Panc1 (cell line): ENCODE measurements at regions not wholly inside any gene's neighbourhood (a gene's known extent, or its start where the extent isn't known, plus 50 kb on each side); places are given as distances from the start of the nearest gene placed in this dataset.

ENCODE experiments used
- ATAC-seq: fragments of 200-7000 bp; cut with Tn5 transposase; 2 replicates; pipeline ENCODE4 v1.9.1; 2020; ENCODE audit warnings: mild to moderate bottlenecking, moderate library complexity
- BruUV-seq: library from RNA; stranded (reverse); fragments of 400-500 nt; replicated peaks from 2 replicates; lab custom pipeline; 2021; lab: Mats Ljungman, UMichigan
- CTCF ChIA-PET: fragments of 300-600 bp; sonication (Branson Sonifier 250); formaldehyde crosslinking; loops from one replicate; lab custom pipeline; 2022; ENCODE audit warnings: antibody characterized with exemption; lab: Charles Lee
- POLR2A ChIA-PET: fragments of 300-600 bp; sonication (Branson Sonifier 250); formaldehyde crosslinking; loops from one replicate; lab custom pipeline; 2022; ENCODE audit warnings: antibody characterized with exemption; lab: Charles Lee
- DNase-seq: peaks from one replicate; pipeline ENCODE4 v3.0.0-alpha.2; 2010; ENCODE audit warnings: low read depth, low spot score
- H3K27ac ChIP-seq: 2 replicates; pipeline ENCODE4 v1.5.1; 2011; ENCODE audit warnings: mild to moderate bottlenecking, low read length, inconsistent platforms
- H3K27me3 ChIP-seq: fragments of 200-500 bp; sonication (Bioruptor generic); 2 replicates; pipeline ENCODE4 v1.6.0; 2014; ENCODE audit warnings: low read length, inconsistent platforms; ENCODE audit not compliant: control insufficient read depth, insufficient read depth
- H3K36me3 ChIP-seq: fragments of 200-500 bp; sonication (Bioruptor generic); 2 replicates; pipeline ENCODE4 v1.5.1; 2014; ENCODE audit warnings: inconsistent platforms, mild to moderate bottlenecking, low read length, moderate library complexity; ENCODE audit not compliant: control insufficient read depth, insufficient read depth
- H3K4me1 ChIP-seq: 2 replicates; pipeline ENCODE4 v1.5.1; 2011; ENCODE audit warnings: inconsistent platforms, mild to moderate bottlenecking, low read length, moderate library complexity; ENCODE audit not compliant: control insufficient read depth, insufficient read depth
- H3K4me3 ChIP-seq, 2 experiments: 2 replicates each; pipeline ENCODE4 v1.5.1; 2011 to 2012; ENCODE audit warnings: low read depth in 2 of 2, low read length in 2 of 2, mild to moderate bottlenecking in 2 of 2, inconsistent platforms in 1 of 2, moderate library complexity in 1 of 2
- H3K9me3 ChIP-seq: fragments of 200-500 bp; sonication (Bioruptor generic); 2 replicates; pipeline ENCODE4 v1.5.1; 2014; ENCODE audit warnings: low read depth, mild to moderate bottlenecking, inconsistent platforms, low read length, moderate library complexity; ENCODE audit not compliant: control insufficient read depth, insufficient read depth
- POLR2AphosphoS5 ChIP-seq: IDR thresholded peaks from 2 replicates; pipeline ENCODE4 v1.6.1; 2012; ENCODE audit warnings: mild to moderate bottlenecking, low read depth, low read length, moderate library complexity
- SIN3A ChIP-seq: IDR thresholded peaks from 2 replicates; pipeline ENCODE4 v1.6.1; 2012; ENCODE audit warnings: low read depth, mild to moderate bottlenecking, low read length, moderate library complexity, borderline replicate concordance; ENCODE audit not compliant: insufficient read depth
- TCF7L2 ChIP-seq: IDR thresholded peaks from 2 replicates; pipeline ENCODE4 v1.6.1; 2011; ENCODE audit warnings: mild to moderate bottlenecking, low read depth, low read length, inconsistent platforms
- in situ Hi-C: cut with HindIII; loops from 2 replicates; pipeline ENCODE4 v1.10.0; 2016; ENCODE audit warnings: low sequenced_read_pairs, low pct_unique_long_range_greater_than_20kb
- intact Hi-C: fragments of 100-400 bp; cut with micrococcal nuclease; formaldehyde crosslinking; loops from one replicate; pipeline ENCODE4 v1.10.0; 2022; ENCODE audit not compliant: unreplicated experiment
- TF ChIP-seq, protein P1 (sequence below), 2 experiments: IDR thresholded peaks; 2 replicates each; pipeline ENCODE4 v1.6.1; 2011 to 2012; ENCODE audit warnings: low read depth in 2 of 2, control low read depth in 1 of 2, low read length in 1 of 2, mild to moderate bottlenecking in 1 of 2, moderate library complexity in 1 of 2; ENCODE audit not compliant: insufficient read depth in 1 of 2
- TF ChIP-seq, protein P2 (sequence below): fragments of 450-650 bp; IDR thresholded peaks from 2 replicates; pipeline ENCODE4 v1.5.1; 2017; ENCODE audit warnings: mild to moderate bottlenecking

DNA sequence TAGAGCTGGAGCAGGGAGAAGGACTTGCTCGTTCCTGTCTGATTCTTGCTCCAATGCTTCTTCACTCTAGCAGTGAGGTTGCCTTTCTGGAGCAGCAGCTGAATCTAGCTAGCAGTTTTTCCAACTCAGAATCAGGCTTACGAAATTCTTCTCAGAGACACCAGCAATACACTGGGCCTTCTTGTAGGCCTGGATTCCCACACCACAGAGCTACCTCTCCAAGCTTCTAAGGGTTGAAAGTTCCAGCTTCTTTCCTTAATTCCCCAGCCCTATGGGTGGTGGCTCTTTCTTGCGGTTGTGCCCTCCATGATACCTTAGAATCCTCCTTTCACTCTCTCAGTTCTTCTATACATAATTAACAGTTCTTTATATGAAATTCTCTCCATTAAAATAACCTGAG is 586.6 kb downstream of the INHBA start:
- Histone ChIP-seq H3K4me3 (no peak overlapping the region), H3K36me3 (no peaks in the 10 kb centered on the region), H3K9me3 (no peaks in the 10 kb centered on the region), H3K4me1 (no peaks in the 10 kb centered on the region), H3K27me3 (no peaks in the 10 kb centered on the region), H3K27ac (no peak overlapping the region)
- in situ Hi-C loops (no loop called here), intact Hi-C loops (no loop called here)
- BruUV-seq = no TSS peak
- ChIA-PET CTCF (no interaction called here), POLR2A (no interaction called here)
- ATAC-seq (no peak), DNase-seq (no peak)
- TF ChIP-seq POLR2AphosphoS5 (no peak), TCF7L2 (no peak), SIN3A (no peak)
- TF ChIP-seq, protein P1, sequence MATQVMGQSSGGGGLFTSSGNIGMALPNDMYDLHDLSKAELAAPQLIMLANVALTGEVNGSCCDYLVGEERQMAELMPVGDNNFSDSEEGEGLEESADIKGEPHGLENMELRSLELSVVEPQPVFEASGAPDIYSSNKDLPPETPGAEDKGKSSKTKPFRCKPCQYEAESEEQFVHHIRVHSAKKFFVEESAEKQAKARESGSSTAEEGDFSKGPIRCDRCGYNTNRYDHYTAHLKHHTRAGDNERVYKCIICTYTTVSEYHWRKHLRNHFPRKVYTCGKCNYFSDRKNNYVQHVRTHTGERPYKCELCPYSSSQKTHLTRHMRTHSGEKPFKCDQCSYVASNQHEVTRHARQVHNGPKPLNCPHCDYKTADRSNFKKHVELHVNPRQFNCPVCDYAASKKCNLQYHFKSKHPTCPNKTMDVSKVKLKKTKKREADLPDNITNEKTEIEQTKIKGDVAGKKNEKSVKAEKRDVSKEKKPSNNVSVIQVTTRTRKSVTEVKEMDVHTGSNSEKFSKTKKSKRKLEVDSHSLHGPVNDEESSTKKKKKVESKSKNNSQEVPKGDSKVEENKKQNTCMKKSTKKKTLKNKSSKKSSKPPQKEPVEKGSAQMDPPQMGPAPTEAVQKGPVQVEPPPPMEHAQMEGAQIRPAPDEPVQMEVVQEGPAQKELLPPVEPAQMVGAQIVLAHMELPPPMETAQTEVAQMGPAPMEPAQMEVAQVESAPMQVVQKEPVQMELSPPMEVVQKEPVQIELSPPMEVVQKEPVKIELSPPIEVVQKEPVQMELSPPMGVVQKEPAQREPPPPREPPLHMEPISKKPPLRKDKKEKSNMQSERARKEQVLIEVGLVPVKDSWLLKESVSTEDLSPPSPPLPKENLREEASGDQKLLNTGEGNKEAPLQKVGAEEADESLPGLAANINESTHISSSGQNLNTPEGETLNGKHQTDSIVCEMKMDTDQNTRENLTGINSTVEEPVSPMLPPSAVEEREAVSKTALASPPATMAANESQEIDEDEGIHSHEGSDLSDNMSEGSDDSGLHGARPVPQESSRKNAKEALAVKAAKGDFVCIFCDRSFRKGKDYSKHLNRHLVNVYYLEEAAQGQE (IDR thresholded peaks at IDR 0.05; ENCODE audit: insufficient read depth in 1 of 2, low read depth in 2 of 2, low read length in 1 of 2) = no peak
- TF ChIP-seq, protein P2, sequence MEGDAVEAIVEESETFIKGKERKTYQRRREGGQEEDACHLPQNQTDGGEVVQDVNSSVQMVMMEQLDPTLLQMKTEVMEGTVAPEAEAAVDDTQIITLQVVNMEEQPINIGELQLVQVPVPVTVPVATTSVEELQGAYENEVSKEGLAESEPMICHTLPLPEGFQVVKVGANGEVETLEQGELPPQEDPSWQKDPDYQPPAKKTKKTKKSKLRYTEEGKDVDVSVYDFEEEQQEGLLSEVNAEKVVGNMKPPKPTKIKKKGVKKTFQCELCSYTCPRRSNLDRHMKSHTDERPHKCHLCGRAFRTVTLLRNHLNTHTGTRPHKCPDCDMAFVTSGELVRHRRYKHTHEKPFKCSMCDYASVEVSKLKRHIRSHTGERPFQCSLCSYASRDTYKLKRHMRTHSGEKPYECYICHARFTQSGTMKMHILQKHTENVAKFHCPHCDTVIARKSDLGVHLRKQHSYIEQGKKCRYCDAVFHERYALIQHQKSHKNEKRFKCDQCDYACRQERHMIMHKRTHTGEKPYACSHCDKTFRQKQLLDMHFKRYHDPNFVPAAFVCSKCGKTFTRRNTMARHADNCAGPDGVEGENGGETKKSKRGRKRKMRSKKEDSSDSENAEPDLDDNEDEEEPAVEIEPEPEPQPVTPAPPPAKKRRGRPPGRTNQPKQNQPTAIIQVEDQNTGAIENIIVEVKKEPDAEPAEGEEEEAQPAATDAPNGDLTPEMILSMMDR = no peak

DNA sequence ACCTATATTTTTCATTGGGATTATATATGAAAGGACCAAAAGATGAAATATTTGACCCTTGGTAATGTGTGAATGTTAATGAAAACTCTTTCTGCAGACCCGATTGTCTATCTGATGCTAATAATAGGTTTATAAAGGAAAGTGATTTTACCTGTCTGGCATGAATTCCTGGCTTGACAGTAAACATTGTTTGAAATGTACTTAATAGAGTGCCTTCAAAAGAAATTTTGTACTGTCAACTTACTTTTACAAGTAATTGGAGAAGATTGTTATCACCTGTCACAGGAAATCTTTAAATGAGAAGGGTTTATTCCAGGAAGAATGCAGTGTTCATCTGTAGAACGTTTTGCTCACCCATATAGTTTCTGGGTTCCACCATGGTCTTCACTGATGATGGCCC is 588.2 kb downstream of the INHBA start:
- no peak overlapping the region for H3K27ac ChIP-seq
- intact Hi-C loops = no loop called here
- DNase-seq (no peak), ATAC-seq (no peak)
- ChIA-PET POLR2A (no interaction called here), CTCF (no interaction called here)
- in situ Hi-C loops = no loop called here
- TF ChIP-seq, protein P2 = no peak
- H3K4me1 ChIP-seq = no peaks in the 10 kb centered on the region
- no TSS peak for BruUV-seq
- H3K9me3 ChIP-seq = no peaks in the 10 kb centered on the region
- no peaks in the 10 kb centered on the region for H3K36me3 ChIP-seq
- no peaks in the 10 kb centered on the region for H3K27me3 ChIP-seq
- no peak overlapping the region for H3K4me3 ChIP-seq

DNA sequence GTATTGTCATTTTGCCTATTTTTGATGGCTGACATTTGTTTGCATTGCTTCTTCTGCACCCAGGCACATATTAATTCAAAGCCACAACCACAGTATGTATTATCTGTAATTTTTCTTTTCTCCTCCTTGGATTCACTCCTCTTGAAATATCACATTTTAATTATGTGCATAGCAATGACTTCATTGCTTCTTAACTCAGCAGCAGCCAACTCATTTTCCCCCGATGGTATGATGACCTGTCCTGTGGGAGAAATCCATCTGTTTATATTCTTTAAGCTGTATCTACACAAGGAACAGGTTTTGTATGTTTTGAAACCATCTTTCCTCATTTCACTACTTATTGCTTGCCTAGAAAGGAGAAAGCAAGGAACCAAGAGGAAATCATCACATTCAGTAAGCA is 588.8 kb downstream of the INHBA start:
- CTCF ChIA-PET = no interaction called here
- in situ Hi-C loops = no loop called here
- ATAC-seq = no peak

More for the DNA sequence above, 588.8 kb downstream of the INHBA start:
- POLR2A ChIA-PET = no interaction called here
- Histone ChIP-seq H3K4me1 (no peaks in the 10 kb centered on the region), H3K36me3 (no peaks in the 10 kb centered on the region), H3K4me3 (no peak overlapping the region), H3K27ac (no peak overlapping the region), H3K9me3 (no peaks in the 10 kb centered on the region), H3K27me3 (no peaks in the 10 kb centered on the region)
- intact Hi-C loops = no loop called here
- no peak for TF ChIP-seq TCF7L2
- BruUV-seq = no TSS peak
- DNase-seq = no peak
